H9 (cell line): ENCODE measurements at regions not wholly inside any gene's neighbourhood (a gene's known extent, or its start where the extent isn't known, plus 50 kb on each side); places are given as distances from the start of the nearest gene placed in this dataset.

Source experiments
- DNase-seq: peaks from one replicate; pipeline ENCODE4 v3.0.0-alpha.2; 2017
- H2AFZ ChIP-seq: one replicate; pipeline ENCODE4 v1.6.1; 2013; ENCODE audit warnings: mild to moderate bottlenecking, low read length, control low read depth, moderate library complexity
- H2AK5ac ChIP-seq: 2 replicates; pipeline ENCODE4 v1.6.1; 2013; ENCODE audit warnings: low read length, control low read depth, mixed read lengths; ENCODE audit not compliant: insufficient read length
- H2BK120ac ChIP-seq: one replicate; pipeline ENCODE4 v1.6.1; 2013; ENCODE audit warnings: low read depth, mild to moderate bottlenecking, low read length, control low read depth, inconsistent platforms; ENCODE audit not compliant: poor library complexity, severe bottlenecking
- H2BK12ac ChIP-seq: 2 replicates; pipeline ENCODE4 v1.6.1; 2013; ENCODE audit warnings: low read length, control low read depth, mixed read lengths, low read depth; ENCODE audit not compliant: insufficient read length
- H2BK15ac ChIP-seq: 2 replicates; pipeline ENCODE4 v1.6.1; 2013; ENCODE audit warnings: low read depth, low read length, control low read depth
- H2BK20ac ChIP-seq: one replicate; pipeline ENCODE4 v1.6.1; 2013; ENCODE audit warnings: low read depth, mild to moderate bottlenecking, low read length, control low read depth, inconsistent platforms; ENCODE audit not compliant: poor library complexity, severe bottlenecking
- H2BK5ac ChIP-seq: 2 replicates; pipeline ENCODE4 v1.6.1; 2013; ENCODE audit warnings: low read length, control low read depth, mixed read lengths; ENCODE audit not compliant: insufficient read length
- H3K14ac ChIP-seq: 2 replicates; pipeline ENCODE4 v1.6.1; 2013; ENCODE audit warnings: low read length, control low read depth; ENCODE audit not compliant: insufficient read depth
- H3K18ac ChIP-seq: 2 replicates; pipeline ENCODE4 v1.6.1; 2013; ENCODE audit warnings: low read depth, mild to moderate bottlenecking, mixed read lengths, low read length, control low read depth; ENCODE audit not compliant: insufficient read length
- H3K23ac ChIP-seq: 2 replicates; pipeline ENCODE4 v1.6.1; 2013; ENCODE audit warnings: low read length, control low read depth, mixed read lengths, low read depth; ENCODE audit not compliant: insufficient read length
- H3K23me2 ChIP-seq: 2 replicates; pipeline ENCODE4 v1.6.1; 2013; ENCODE audit warnings: low read depth, mild to moderate bottlenecking, mixed read lengths, low read length, control low read depth; ENCODE audit not compliant: insufficient read length, poor library complexity, severe bottlenecking
- H3K27ac ChIP-seq: 2 replicates; pipeline ENCODE4 v1.5.1; 2013; ENCODE audit warnings: low read length, control low read depth, mixed read lengths, low read depth; ENCODE audit not compliant: insufficient read length
- H3K27me3 ChIP-seq: 2 replicates; pipeline ENCODE4 v1.6.1; 2013; ENCODE audit warnings: low read length, control low read depth, inconsistent platforms; ENCODE audit not compliant: insufficient read depth
- H3K4ac ChIP-seq: 2 replicates; pipeline ENCODE4 v1.6.1; 2013; ENCODE audit warnings: low read depth, mild to moderate bottlenecking, control low read depth, inconsistent platforms, low read length, moderate library complexity
- H3K4me1 ChIP-seq: 2 replicates; pipeline ENCODE4 v1.6.1; 2013; ENCODE audit warnings: low read length, control low read depth, inconsistent platforms; ENCODE audit not compliant: insufficient read depth
- H3K4me2 ChIP-seq: 2 replicates; pipeline ENCODE4 v1.6.1; 2013; ENCODE audit warnings: low read length, control low read depth, mixed read lengths; ENCODE audit not compliant: insufficient read length, insufficient read depth
- H3K56ac ChIP-seq: 2 replicates; pipeline ENCODE4 v1.6.1; 2013; ENCODE audit warnings: low read depth, mild to moderate bottlenecking, mixed read lengths, low read length, control low read depth; ENCODE audit not compliant: insufficient read length
- H3K79me1 ChIP-seq: 2 replicates; pipeline ENCODE4 v1.6.1; 2013; ENCODE audit warnings: low read depth, mild to moderate bottlenecking, moderate library complexity, low read length, control low read depth, inconsistent platforms; ENCODE audit not compliant: insufficient read depth, poor library complexity, severe bottlenecking
- H3K79me2 ChIP-seq: 2 replicates; pipeline ENCODE4 v1.6.1; 2013; ENCODE audit warnings: low read length, control low read depth, inconsistent platforms; ENCODE audit not compliant: insufficient read depth
- H3K9ac ChIP-seq: 2 replicates; pipeline ENCODE4 v1.6.1; 2013; ENCODE audit warnings: low read length, control low read depth, mixed read lengths; ENCODE audit not compliant: insufficient read length; ENCODE audit errors: extremely low read depth
- H3K9me3 ChIP-seq: one replicate; pipeline ENCODE4 v1.6.1; 2013; ENCODE audit warnings: low read depth, low read length, inconsistent platforms; ENCODE audit not compliant: control insufficient read depth
- H3T11ph ChIP-seq: one replicate; pipeline ENCODE4 v1.6.1; 2013; ENCODE audit warnings: mild to moderate bottlenecking, low read length, control low read depth, inconsistent platforms
- H4K20me1 ChIP-seq: one replicate; pipeline ENCODE4 v1.6.1; 2013; ENCODE audit not compliant: control insufficient read depth, insufficient read length, insufficient read depth
- H4K5ac ChIP-seq: 2 replicates; pipeline ENCODE4 v1.6.1; 2013; ENCODE audit warnings: low read depth, mild to moderate bottlenecking, mixed read lengths, low read length, control low read depth; ENCODE audit not compliant: insufficient read length
- H4K8ac ChIP-seq: replicated peaks from 2 replicates; pipeline ENCODE4 v1.6.1; 2013; ENCODE audit warnings: low read length, control low read depth, mixed read lengths, low read depth; ENCODE audit not compliant: insufficient read length
- H4K91ac ChIP-seq: 2 replicates; pipeline ENCODE4 v1.6.1; 2013; ENCODE audit warnings: low read depth, mild to moderate bottlenecking, moderate library complexity, mixed read lengths, low read length, control low read depth; ENCODE audit not compliant: insufficient read length
- H3K27ac Mint-ChIP-seq, 3 experiments: 2 replicates in 2 of 3; 3 replicates in 1 of 3; pipeline ENCODE4 v1.8.0; 2020 to 2021; ENCODE audit warnings: mixed read lengths in 3 of 3, mild to moderate bottlenecking in 1 of 3, moderate library complexity in 1 of 3
- H3K27me3 Mint-ChIP-seq: 2 replicates; pipeline ENCODE4 v1.8.0; 2021; ENCODE audit warnings: low read depth, mild to moderate bottlenecking, moderate library complexity, mixed read lengths
- H3K36me3 Mint-ChIP-seq, 3 experiments: 2 replicates in 2 of 3; 3 replicates in 1 of 3; pipeline ENCODE4 v1.8.0; 2020 to 2021; ENCODE audit warnings: low read depth in 3 of 3, mixed read lengths in 3 of 3; ENCODE audit not compliant: insufficient read depth in 1 of 3
- H3K4me1 Mint-ChIP-seq, 2 experiments: 2 replicates each; pipeline ENCODE4 v1.8.0; 2020; ENCODE audit warnings: mixed read lengths in 2 of 2
- H3K4me3 Mint-ChIP-seq, 2 experiments: 2 replicates in 1 of 2; 3 replicates in 1 of 2; pipeline ENCODE4 v1.8.0; 2020 to 2021; ENCODE audit warnings: mild to moderate bottlenecking in 2 of 2, mixed read lengths in 2 of 2, moderate library complexity in 1 of 2
- H3K9me3 Mint-ChIP-seq, 2 experiments: 2 replicates in 1 of 2; 3 replicates in 1 of 2; pipeline ENCODE4 v1.8.0; 2020; ENCODE audit warnings: mild to moderate bottlenecking in 2 of 2, mixed read lengths in 2 of 2, moderate library complexity in 1 of 2
- TF ChIP-seq, protein P1 (sequence below): fragments of 200-600 bp; sonication (generic); conservative IDR thresholded peaks from 3 replicates; pipeline ENCODE4 v1.8.0; 2021; ENCODE audit warnings: antibody characterized with exemption, mild to moderate bottlenecking

DNA sequence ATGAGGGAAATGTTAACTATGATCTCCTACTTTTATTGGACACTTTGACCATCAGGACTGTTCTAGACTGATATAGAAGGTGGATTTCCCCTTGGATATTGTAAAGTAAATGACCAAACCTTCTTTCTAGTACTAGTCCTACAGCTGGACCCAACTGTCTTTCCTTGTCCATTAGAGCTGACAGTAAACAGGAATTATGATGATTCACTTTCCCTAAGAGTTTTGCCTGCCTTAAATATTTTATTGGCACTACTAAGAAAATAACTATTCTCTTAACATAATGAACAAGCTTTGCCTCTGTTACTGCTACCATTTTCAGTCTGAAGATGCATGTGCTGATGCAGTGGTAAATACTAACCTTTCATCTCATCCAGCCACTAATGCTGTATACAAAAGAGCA lies 915.4 kb downstream of the CENPC start:
- Mint-ChIP-seq H3K27me3 (no peaks in the 10 kb centered on the region), H3K9me3 (no peaks in the 10 kb centered on the region), H3K4me3 (no peak overlapping the region), H3K36me3 (no peaks in the 10 kb centered on the region), H3K4me1 (peaks cover 0 to 2% of the 10 kb centered on the region in 2 experiments; a peak in 1 of 4 replicates), H3K27ac (no peak overlapping the region)
- no peaks in the 10 kb centered on the region for H3K79me1 ChIP-seq
- no peak overlapping the region for H3K4me2 ChIP-seq
- H3T11ph ChIP-seq, result no peak overlapping the region
- H3K27ac ChIP-seq, result no peak overlapping the region
- no peak for DNase-seq
- H3K27me3 ChIP-seq, result no peaks in the 10 kb centered on the region
- no peak overlapping the region for H4K5ac ChIP-seq
- TF ChIP-seq, protein P1, sequence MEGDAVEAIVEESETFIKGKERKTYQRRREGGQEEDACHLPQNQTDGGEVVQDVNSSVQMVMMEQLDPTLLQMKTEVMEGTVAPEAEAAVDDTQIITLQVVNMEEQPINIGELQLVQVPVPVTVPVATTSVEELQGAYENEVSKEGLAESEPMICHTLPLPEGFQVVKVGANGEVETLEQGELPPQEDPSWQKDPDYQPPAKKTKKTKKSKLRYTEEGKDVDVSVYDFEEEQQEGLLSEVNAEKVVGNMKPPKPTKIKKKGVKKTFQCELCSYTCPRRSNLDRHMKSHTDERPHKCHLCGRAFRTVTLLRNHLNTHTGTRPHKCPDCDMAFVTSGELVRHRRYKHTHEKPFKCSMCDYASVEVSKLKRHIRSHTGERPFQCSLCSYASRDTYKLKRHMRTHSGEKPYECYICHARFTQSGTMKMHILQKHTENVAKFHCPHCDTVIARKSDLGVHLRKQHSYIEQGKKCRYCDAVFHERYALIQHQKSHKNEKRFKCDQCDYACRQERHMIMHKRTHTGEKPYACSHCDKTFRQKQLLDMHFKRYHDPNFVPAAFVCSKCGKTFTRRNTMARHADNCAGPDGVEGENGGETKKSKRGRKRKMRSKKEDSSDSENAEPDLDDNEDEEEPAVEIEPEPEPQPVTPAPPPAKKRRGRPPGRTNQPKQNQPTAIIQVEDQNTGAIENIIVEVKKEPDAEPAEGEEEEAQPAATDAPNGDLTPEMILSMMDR, result no peak
- no peak overlapping the region for H3K18ac ChIP-seq
- H2BK5ac ChIP-seq, result no peak overlapping the region
- no peak overlapping the region for H2AK5ac ChIP-seq
- no peaks in the 10 kb centered on the region for H3K9me3 ChIP-seq
- H3K14ac ChIP-seq, result no peak overlapping the region
- H2BK120ac ChIP-seq, result no peak overlapping the region
- no peak overlapping the region for H4K91ac ChIP-seq
- H2BK15ac ChIP-seq, result no peak overlapping the region
- H3K4me1 ChIP-seq, result no peaks in the 10 kb centered on the region
- no peaks in the 10 kb centered on the region for H3K79me2 ChIP-seq
- H2BK20ac ChIP-seq, result no peak overlapping the region
- no peak overlapping the region for H3K56ac ChIP-seq
- no peak overlapping the region for H2AFZ ChIP-seq
- H3K23ac ChIP-seq, result no peak overlapping the region
- no peak overlapping the region for H2BK12ac ChIP-seq
- H4K8ac ChIP-seq, result no peak overlapping the region
- H3K9ac ChIP-seq, result no peak overlapping the region
- H3K4ac ChIP-seq, result no peak overlapping the region
- no peaks in the 10 kb centered on the region for H3K23me2 ChIP-seq
- no peaks in the 10 kb centered on the region for H4K20me1 ChIP-seq
